ENCODE measurements at regions not wholly inside any gene's neighbourhood (a gene's known extent, or its start where the extent isn't known, plus 50 kb on each side); places are given as distances from the start of the nearest gene placed in this dataset.

DNA sequence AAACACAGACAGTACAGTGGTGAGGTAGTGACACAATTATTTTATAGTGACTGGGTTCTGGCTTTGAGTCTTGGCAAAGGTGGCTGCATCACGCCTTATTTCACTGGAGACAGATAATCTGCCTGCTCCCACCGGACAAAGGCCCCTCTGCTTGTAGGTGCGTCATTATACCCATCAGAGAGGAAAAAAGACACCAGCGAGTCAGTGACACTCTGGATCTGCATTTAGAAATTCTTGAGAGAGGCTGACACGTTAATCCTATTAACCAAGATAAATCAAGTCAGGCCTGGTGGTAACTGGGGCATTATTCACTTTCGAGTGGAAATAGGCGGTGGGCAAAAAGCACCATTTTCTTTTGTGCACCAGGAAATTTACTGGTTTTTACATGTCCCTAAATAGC, 76.2 kb downstream of the NR2F2 start:
- DNase-seq = no peak
- Mint-ChIP-seq H3K4me3 (ENCODE audit: unreplicated experiment) (no peak overlapping the region), H3K9me3 (ENCODE audit: unreplicated experiment) (peaks cover 5% of the 10 kb centered on the region), H3K36me3 (ENCODE audit: unreplicated experiment) (no peaks in the 10 kb centered on the region), H3K27me3 (ENCODE audit: unreplicated experiment) (peaks cover 28% of the 10 kb centered on the region), H3K4me1 (ENCODE audit: low read depth, unreplicated experiment) (peaks cover 7% of the 10 kb centered on the region), H3K27ac (ENCODE audit: unreplicated experiment) (no peak overlapping the region)
- TF ChIP-seq, protein P1, sequence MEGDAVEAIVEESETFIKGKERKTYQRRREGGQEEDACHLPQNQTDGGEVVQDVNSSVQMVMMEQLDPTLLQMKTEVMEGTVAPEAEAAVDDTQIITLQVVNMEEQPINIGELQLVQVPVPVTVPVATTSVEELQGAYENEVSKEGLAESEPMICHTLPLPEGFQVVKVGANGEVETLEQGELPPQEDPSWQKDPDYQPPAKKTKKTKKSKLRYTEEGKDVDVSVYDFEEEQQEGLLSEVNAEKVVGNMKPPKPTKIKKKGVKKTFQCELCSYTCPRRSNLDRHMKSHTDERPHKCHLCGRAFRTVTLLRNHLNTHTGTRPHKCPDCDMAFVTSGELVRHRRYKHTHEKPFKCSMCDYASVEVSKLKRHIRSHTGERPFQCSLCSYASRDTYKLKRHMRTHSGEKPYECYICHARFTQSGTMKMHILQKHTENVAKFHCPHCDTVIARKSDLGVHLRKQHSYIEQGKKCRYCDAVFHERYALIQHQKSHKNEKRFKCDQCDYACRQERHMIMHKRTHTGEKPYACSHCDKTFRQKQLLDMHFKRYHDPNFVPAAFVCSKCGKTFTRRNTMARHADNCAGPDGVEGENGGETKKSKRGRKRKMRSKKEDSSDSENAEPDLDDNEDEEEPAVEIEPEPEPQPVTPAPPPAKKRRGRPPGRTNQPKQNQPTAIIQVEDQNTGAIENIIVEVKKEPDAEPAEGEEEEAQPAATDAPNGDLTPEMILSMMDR (IDR thresholded peaks at IDR 0.05; ENCODE audit: partially characterized antibody, unreplicated experiment) = no peak

DNA sequence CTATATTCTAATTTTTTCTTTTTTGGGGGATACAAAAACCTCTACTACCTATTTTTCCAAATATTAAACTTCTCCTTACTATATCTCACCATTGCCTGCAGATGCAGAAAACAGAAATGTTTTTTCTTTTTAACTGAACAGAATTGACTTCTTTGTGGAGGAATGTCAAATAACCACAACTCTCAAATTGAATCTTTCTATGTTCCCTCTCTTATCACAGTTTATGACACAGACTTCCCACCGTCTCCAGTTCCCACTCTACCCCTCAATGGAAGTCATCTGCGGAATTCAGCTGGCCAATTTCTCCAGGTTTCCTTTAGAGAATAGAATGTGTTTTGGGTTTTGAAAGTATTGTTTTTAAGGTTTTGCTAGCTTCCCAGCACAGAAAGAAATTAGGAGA, 77.0 kb downstream of the NR2F2 start:
- H3K4me1 Mint-ChIP-seq (ENCODE audit: low read depth, unreplicated experiment) = peaks cover 5% of the 10 kb centered on the region
- no peak overlapping the region for H3K27ac Mint-ChIP-seq (ENCODE audit: unreplicated experiment)
- H3K9me3 Mint-ChIP-seq (ENCODE audit: unreplicated experiment) = peaks cover 8% of the 10 kb centered on the region
- H3K27me3 Mint-ChIP-seq (ENCODE audit: unreplicated experiment) = peaks cover 32% of the 10 kb centered on the region
- TF ChIP-seq, protein P1 (IDR thresholded peaks at IDR 0.05; ENCODE audit: partially characterized antibody, unreplicated experiment) = no peak
- no peaks in the 10 kb centered on the region for H3K36me3 Mint-ChIP-seq (ENCODE audit: unreplicated experiment)
- no peak for DNase-seq
- H3K4me3 Mint-ChIP-seq (ENCODE audit: unreplicated experiment) = no peak overlapping the region

DNA sequence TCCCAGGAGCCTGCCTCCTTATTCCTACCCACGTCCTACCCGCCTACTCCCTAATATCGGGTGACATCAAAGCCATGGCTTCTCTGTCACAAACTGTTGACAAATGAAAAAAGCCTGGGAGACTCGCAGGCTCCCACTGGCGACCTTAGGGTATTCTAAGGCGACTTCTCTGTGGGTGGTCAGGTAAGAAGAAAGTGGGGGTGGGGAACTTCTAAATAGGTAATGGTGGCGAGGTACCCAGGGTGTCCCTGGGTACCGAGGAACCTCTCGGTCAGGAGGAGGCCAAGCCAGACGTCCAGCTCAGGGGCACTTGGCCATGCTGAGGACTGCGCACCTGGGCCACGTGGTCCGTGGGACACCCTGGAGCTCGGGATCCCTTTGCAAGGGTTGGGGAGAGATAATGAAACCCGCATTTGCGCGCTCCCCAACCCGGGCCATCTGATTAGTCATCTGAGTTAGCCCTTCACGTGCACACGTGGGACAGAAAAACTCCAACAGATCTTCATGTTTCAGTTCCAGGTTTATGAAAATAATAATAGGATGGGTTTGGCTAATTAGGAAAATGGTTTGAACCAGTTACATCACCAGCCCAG, 78.2 kb downstream of the NR2F2 start:
- TF ChIP-seq, protein P1 (IDR thresholded peaks at IDR 0.05; ENCODE audit: partially characterized antibody, unreplicated experiment) = no peak
- Mint-ChIP-seq H3K27ac (ENCODE audit: unreplicated experiment) (no peak overlapping the region), H3K4me3 (ENCODE audit: unreplicated experiment) (peak overlapping the region; percentile 74), H3K36me3 (ENCODE audit: unreplicated experiment) (no peaks in the 10 kb centered on the region), H3K4me1 (ENCODE audit: low read depth, unreplicated experiment) (peaks cover 2% of the 10 kb centered on the region), H3K9me3 (ENCODE audit: unreplicated experiment) (peaks cover 8% of the 10 kb centered on the region), H3K27me3 (ENCODE audit: unreplicated experiment) (peaks cover 37% of the 10 kb centered on the region)
- DNase-seq = no peak

DNA sequence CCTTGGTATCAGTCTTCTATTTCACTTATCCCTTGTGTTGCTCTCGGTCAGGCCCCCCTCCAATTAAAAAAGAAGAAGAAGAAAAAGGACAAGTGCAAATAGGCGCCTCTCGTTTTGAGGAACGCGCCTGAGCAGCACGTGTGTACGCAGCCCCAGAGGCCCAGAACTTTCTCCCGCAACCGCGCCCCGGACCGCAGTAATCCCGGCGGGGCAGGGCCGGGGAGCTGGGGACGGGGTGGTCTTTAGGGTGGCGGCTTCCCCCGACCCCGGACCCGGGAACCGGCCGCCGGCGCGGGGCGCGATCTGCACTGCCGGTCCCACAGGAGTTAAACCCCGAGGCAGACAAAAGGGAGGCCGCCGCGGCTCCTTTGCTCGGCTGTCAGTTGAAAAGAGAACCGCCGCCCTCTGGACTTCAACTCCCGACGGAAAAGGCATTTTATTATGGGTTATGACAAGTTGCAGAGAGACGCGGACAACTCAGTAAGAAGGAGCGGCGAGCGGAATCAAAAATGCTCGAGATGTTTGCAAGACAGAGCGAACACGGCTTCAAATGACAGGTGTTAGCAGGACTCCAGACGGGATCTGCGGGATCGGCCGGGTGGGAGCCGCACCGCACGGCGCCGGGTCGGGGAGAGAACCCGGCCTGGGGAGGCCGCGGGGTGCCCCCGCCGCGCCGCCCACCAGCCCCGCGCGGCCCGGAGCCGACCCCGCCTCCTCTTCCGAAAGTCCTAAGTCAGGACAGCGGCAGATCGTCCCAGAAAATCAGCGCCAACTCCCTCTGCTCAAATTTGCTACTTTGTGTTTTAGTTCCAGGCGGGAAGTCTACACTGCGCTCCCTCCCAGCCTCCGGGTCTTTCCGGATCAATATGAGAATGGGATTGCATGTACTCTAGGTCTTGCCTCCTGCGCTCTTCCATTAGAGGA, 79.0 kb downstream of the NR2F2 start:
- Mint-ChIP-seq H3K27ac (ENCODE audit: unreplicated experiment) (no peak overlapping the region), H3K4me3 (ENCODE audit: unreplicated experiment) (peak overlapping the region; percentile 82), H3K27me3 (ENCODE audit: unreplicated experiment) (peaks cover 44% of the 10 kb centered on the region), H3K9me3 (ENCODE audit: unreplicated experiment) (peaks cover 8% of the 10 kb centered on the region), H3K36me3 (ENCODE audit: unreplicated experiment) (no peaks in the 10 kb centered on the region), H3K4me1 (ENCODE audit: low read depth, unreplicated experiment) (peaks cover 2% of the 10 kb centered on the region)
- peak; percentile 43 for DNase-seq
- TF ChIP-seq, protein P1 (IDR thresholded peaks at IDR 0.05; ENCODE audit: partially characterized antibody, unreplicated experiment) = no peak

Data from glutamatergic neuron (in vitro differentiated cells).